ENCODE measurements at regions not wholly inside any gene's neighbourhood (a gene's known extent, or its start where the extent isn't known, plus 50 kb on each side); places are given as distances from the start of the nearest gene placed in this dataset.

- no peak overlapping the region for H3K27ac ChIP-seq
- no peak overlapping the region for H3K4me3 ChIP-seq (ENCODE audit: low read depth, low read length)
- TF ChIP-seq CTCF (IDR thresholded peaks at IDR 0.05; ENCODE audit: low read depth, low read length, missing control alignments) = no peak
- in situ Hi-C loops (cut with HindIII; ENCODE audit: low pct_ligation_motif_present, low sequenced_read_pairs) = no loop called here
- no peaks in the 10 kb centered on the region for H3K27me3 ChIP-seq (replicated peaks)
- DNase-seq = no peak
- H3K36me3 ChIP-seq (replicated peaks) = no peaks in the 10 kb centered on the region
Observed at GRCh38 chr10:121261665-121262064, 336.6 kb downstream of the FGFR2 start.

- DNase-seq = no peak
- H3K4me3 ChIP-seq (ENCODE audit: low read depth, low read length) = no peak overlapping the region
- no peaks in the 10 kb centered on the region for H3K27me3 ChIP-seq (replicated peaks)
- no peak for TF ChIP-seq CTCF (IDR thresholded peaks at IDR 0.05; ENCODE audit: low read depth, low read length, missing control alignments)
- H3K27ac ChIP-seq = no peak overlapping the region
- H3K36me3 ChIP-seq (replicated peaks) = no peaks in the 10 kb centered on the region
- in situ Hi-C loops (cut with HindIII; ENCODE audit: low pct_ligation_motif_present, low sequenced_read_pairs) = no loop called here
Observed at GRCh38 chr10:121262774-121263430, 335.3 kb downstream of the FGFR2 start.

GRCh38 chr10:121263431-121263783 lies 334.8 kb downstream of the FGFR2 start:
- no peak for TF ChIP-seq CTCF (IDR thresholded peaks at IDR 0.05; ENCODE audit: low read depth, low read length, missing control alignments)
- Histone ChIP-seq H3K27ac (no peak overlapping the region), H3K4me3 (ENCODE audit: low read depth, low read length) (no peak overlapping the region), H3K27me3 (replicated peaks) (no peaks in the 10 kb centered on the region), H3K36me3 (replicated peaks) (no peaks in the 10 kb centered on the region)
- no peak for DNase-seq
- in situ Hi-C loops (cut with HindIII; ENCODE audit: low pct_ligation_motif_present, low sequenced_read_pairs) = no loop called here

GRCh38 chr10:121265360-121266123 lies 332.7 kb downstream of the FGFR2 start:
- no peak for TF ChIP-seq CTCF (IDR thresholded peaks at IDR 0.05; ENCODE audit: low read depth, low read length, missing control alignments)
- Histone ChIP-seq H3K27ac (no peak overlapping the region), H3K36me3 (replicated peaks) (no peaks in the 10 kb centered on the region), H3K4me3 (ENCODE audit: low read depth, low read length) (no peak overlapping the region), H3K27me3 (replicated peaks) (no peaks in the 10 kb centered on the region)
- in situ Hi-C loops (cut with HindIII; ENCODE audit: low pct_ligation_motif_present, low sequenced_read_pairs) = no loop called here
- no peak for DNase-seq

GRCh38 chr10:121266370-121266769 lies 331.9 kb downstream of the FGFR2 start:
- no peak for DNase-seq
- no peak overlapping the region for H3K27ac ChIP-seq
- no peak overlapping the region for H3K4me3 ChIP-seq (ENCODE audit: low read depth, low read length)
- no peaks in the 10 kb centered on the region for H3K36me3 ChIP-seq (replicated peaks)
- in situ Hi-C loops (cut with HindIII; ENCODE audit: low pct_ligation_motif_present, low sequenced_read_pairs) = no loop called here
- no peaks in the 10 kb centered on the region for H3K27me3 ChIP-seq (replicated peaks)
- TF ChIP-seq CTCF (IDR thresholded peaks at IDR 0.05; ENCODE audit: low read depth, low read length, missing control alignments) = no peak
